DMS 273 (cell line): ENCODE measurements at regions not wholly inside any gene's neighbourhood (a gene's known extent, or its start where the extent isn't known, plus 50 kb on each side); places are given as distances from the start of the nearest gene placed in this dataset.
A peak's percentile ranks its signal among the peaks of the same experiment; 100 is the strongest.
"Not testable (repeated sequence)": the region's sequence is repeated elsewhere in the genome, so short reads cannot be mapped to it uniquely, and the experiment has no call there.

Experiments
- DNase-seq: peaks from one replicate; lab custom pipeline; 2025; ENCODE audit not compliant: unreplicated experiment; lab: John Stamatoyannopoulos, UW

GRCh38 chr4:132344924-132345828 lies 803.9 kb upstream of the PCDH10 start:
- DNase-seq = no peak

- no peak for DNase-seq
Observed at GRCh38 chr4:132346016-132346415, 803.1 kb upstream of the PCDH10 start.

GRCh38 chr4:132351606-132352005 lies 797.5 kb upstream of the PCDH10 start:
- not testable (repeated sequence) for DNase-seq

DNA sequence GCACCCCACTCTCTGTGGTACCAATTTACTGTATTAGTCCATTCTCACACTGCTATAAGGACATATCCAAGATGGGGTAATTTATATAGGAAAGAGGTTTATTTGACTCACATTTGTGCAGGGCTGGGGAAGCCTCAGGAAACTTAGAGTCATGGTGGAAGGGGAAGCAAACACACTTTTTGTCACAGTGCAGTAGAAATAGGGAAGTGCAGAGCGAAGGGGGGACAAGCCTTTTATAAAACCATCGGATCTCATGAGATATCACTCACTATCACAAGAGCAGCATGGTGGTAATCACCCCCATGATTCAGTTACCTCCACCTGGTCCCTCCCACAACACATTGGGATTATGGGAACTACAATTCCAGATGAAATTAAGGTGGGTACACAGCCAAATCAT lies 766.9 kb upstream of the PCDH10 start:
- no peak for DNase-seq

- DNase-seq = no peak
Observed at GRCh38 chr4:132383571-132384199, 765.4 kb upstream of the PCDH10 start.

- DNase-seq = no peak
Observed at GRCh38 chr4:132384709-132385108, 764.4 kb upstream of the PCDH10 start.

- no peak for DNase-seq
Observed at GRCh38 chr4:132386130-132386529, 763.0 kb upstream of the PCDH10 start.

- no peak for DNase-seq
Observed at GRCh38 chr4:132387060-132387459, 762.0 kb upstream of the PCDH10 start.

DNA sequence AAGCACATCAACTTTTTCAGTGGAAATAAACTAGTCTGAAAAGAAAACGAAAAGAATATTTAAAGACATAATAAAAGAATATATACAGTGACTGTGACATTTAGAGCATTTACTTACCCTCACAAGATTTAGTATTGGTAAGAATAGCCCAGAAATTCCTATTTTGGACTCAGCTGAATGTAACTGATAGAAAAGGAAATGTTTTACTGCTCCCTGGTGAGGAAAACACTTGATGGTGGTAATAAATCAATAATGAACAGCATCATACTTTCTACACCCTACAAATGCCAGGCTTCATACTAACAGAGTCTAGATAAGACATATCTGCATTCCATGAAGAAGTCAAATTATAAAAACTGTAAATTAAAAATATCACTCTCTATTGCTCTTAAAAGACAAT lies 753.5 kb upstream of the PCDH10 start:
- DNase-seq = no peak

DNA sequence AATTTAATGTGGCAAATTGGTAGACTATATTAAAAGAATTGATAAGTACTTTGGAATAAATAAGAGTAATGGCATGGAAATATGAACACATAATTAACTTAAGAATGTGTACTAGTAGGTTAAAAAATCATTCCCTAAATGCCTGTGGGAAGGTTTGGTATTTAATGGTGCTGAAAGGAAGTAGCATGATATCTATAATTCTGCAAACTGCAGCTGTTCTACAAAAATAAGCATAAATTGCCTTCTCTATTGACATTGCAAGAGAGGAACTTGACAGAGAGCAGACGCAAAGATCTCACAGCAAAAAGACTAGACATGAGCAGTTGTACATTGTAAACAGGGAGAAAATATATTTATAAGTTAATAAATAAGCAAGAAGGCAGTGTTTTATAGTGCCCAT lies 752.5 kb upstream of the PCDH10 start:
- no peak for DNase-seq

- peak; percentile 2 for DNase-seq
Observed at GRCh38 chr4:132417220-132417619, 731.9 kb upstream of the PCDH10 start.

DNA sequence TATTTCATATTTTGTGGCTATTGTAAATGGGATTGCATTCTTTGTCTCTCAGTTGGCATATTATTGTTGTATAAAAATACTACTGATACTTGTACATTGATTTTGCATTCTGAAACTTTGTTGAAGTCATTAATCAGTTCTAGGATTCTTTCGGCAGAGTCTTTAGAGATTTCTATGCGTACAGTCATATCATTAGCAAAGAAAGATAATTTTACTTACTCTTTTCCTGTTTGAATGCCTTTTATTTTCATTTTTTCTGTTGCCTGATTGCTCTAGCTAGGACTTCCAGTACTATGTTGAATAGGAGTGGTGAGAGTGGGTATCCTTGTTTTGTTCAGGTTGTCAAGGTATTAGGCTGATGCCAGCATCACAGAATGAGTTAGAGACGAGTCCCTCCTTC lies 722.0 kb upstream of the PCDH10 start:
- DNase-seq = no peak

DNA sequence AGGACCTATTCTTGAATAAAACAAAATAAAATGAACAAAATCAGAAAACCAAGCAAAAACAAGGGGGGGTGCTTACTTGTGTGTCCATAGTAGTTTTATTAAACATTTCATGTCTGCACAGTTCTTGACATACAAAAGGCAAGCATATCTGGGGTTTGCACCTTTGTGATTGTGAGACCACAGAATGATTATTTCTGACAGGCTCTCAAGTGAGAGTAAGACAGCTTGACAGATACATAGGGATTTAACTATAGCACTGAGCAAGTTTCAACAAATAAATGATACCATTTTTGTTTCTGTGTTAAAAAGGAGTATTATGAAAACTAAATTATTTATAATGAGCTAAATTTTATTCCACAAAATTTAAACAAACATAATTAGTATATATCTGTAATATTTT lies 712.0 kb upstream of the PCDH10 start:
- no peak for DNase-seq

GRCh38 chr4:132445386-132445785 lies 703.7 kb upstream of the PCDH10 start:
- DNase-seq = no peak

DNA sequence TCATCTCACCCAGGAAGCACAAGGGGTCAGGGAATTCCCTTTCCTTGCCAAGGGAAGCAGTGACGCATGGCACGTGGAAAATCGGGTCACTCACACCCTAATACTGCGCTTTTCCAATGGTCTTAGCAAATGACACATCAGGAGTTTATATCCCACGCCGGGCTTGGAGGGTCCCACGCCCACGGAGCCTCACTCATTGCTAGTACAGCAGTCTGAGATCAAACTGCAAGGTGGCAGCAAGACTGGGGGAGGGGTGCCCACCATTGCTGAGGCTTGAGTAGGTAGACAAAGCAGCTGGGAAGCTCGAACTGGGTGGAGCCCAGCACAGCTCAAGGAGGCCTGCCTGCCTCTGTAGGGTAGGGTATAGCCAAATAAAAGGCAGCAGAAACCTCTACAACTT lies 691.1 kb upstream of the PCDH10 start:
- not testable (repeated sequence) for DNase-seq

DNA sequence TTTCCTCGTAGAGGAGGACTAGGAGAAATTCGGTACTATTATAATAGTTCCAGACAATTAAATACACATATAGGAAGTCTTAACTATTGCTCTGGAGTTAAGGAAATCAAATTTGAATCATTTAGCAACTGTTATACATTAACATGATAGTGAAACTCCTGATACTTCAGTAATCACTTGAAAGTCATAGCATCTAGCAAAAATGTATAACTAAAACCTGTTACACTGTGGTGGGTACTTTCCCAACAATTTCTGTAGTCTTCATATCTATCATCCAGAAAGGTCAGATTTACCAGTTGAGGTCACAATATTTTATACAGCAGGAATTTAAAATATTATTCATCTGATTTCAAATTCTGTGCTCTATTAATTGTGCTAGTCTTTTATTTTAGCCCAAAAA lies 669.6 kb upstream of the PCDH10 start:
- DNase-seq = no peak

- DNase-seq = no peak
Observed at GRCh38 chr4:132488555-132488954, 660.5 kb upstream of the PCDH10 start.

- no peak for DNase-seq
Observed at GRCh38 chr4:132493476-132493875, 655.6 kb upstream of the PCDH10 start.

- DNase-seq = not testable (repeated sequence)
Observed at GRCh38 chr4:132495267-132495812, 653.8 kb upstream of the PCDH10 start.

DNA sequence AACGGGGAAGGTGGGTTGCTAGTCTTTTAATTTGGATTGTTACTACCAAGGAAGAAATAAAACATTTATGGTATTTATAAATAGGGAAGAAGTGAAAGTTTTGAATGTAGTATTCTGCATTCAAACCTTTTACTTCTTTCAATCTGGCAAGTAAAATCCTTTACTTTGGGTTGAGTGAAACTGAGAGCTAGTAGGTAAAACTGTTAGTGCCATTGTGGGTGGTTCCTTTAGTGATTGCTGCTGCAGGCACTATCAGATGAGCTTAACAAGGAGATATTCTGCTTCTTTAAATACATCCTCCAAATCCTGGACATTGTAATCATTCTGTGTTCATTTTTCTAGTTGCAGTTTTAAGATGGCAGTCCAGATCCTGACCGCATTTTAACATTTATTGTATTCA lies 650.9 kb upstream of the PCDH10 start:
- no peak for DNase-seq

GRCh38 chr4:132502096-132502552 lies 647.0 kb upstream of the PCDH10 start:
- DNase-seq = no peak

DNA sequence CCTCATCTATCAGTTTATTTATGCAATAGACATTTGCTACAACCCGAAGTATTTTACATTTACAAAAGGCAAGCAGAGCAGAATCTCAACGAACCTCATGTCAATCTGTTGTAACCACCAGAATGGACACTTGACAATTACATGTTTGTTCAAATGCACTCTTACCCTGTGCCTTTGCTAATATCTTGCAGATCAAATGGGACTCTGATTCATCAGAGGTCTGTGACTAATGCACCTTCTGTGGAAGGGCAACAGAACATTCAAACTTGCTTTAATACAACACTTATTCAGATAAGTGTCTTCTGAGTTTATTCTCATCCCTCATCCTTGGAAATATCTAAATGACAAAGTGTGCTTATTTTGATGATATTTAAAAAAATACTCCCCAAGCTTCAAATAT lies 644.7 kb upstream of the PCDH10 start:
- DNase-seq = no peak
